PC-9 (cell line): ENCODE measurements at regions not wholly inside any gene's neighbourhood (a gene's known extent, or its start where the extent isn't known, plus 50 kb on each side); places are given as distances from the start of the nearest gene placed in this dataset.

ENCODE experiments used
- CTCF ChIP-seq: fragments of 200-600 bp; sonication (generic); conservative IDR thresholded peaks from 2 replicates; pipeline ENCODE4 v1.6.1; 2017; ENCODE audit warnings: mixed run types, antibody characterized with exemption, mild to moderate bottlenecking, moderate library complexity
- EZH2 ChIP-seq: fragments of 200-600 bp; sonication (generic); IDR thresholded peaks from 2 replicates; pipeline ENCODE4 v1.8.0; 2017; ENCODE audit warnings: antibody characterized with exemption, low read depth

GRCh38 chr15:96500508-96500907 lies 170.0 kb downstream of the NR2F2 start:
- TF ChIP-seq CTCF (no peak), EZH2 (no peak)
